Keratinocyte (primary cell): ENCODE measurements at regions not wholly inside any gene's neighbourhood (a gene's known extent, or its start where the extent isn't known, plus 50 kb on each side); places are given as distances from the start of the nearest gene placed in this dataset.

Experiments
- DNase-seq: peaks from one replicate; pipeline ENCODE4 v3.0.0-alpha.2; 2011; ENCODE audit warnings: low read depth, missing footprints, low spot score
- FAIRE-seq: peaks from 2 replicates; lab custom pipeline; 2011; peaks lifted over from hg19 to GRCh38; lab: Jason Lieb, UNC
- H2AFZ ChIP-seq: 2 replicates; pipeline ENCODE4 v1.6.0; 2012; ENCODE audit warnings: low read length, control low read depth, inconsistent platforms; ENCODE audit not compliant: control insufficient read depth
- H3K27ac ChIP-seq: 2 replicates; pipeline ENCODE4 v1.5.1; 2011; ENCODE audit warnings: low read length; ENCODE audit not compliant: control insufficient read depth, insufficient read depth
- H3K27me3 ChIP-seq: 3 replicates; pipeline ENCODE4 v1.6.0; 2011; ENCODE audit warnings: low read length; ENCODE audit not compliant: control insufficient read depth, insufficient read depth; ENCODE audit errors: extremely low read depth
- H3K36me3 ChIP-seq, 2 experiments: 2 replicates in 1 of 2; 3 replicates in 1 of 2; pipeline ENCODE4 v1.5.1; 2011; ENCODE audit warnings: low read length in 2 of 2, mild to moderate bottlenecking in 1 of 2; ENCODE audit not compliant: control insufficient read depth in 2 of 2, insufficient read depth in 2 of 2; ENCODE audit errors: extremely low read depth in 1 of 2
- H3K4me1 ChIP-seq: 3 replicates; pipeline ENCODE4 v1.5.1; 2011; ENCODE audit warnings: low read length; ENCODE audit not compliant: control insufficient read depth, insufficient read depth; ENCODE audit errors: extremely low read depth
- H3K4me2 ChIP-seq: 3 replicates; pipeline ENCODE4 v1.6.0; 2011; ENCODE audit warnings: low read depth, low read length; ENCODE audit not compliant: control insufficient read depth, insufficient read depth; ENCODE audit errors: extremely low read depth
- H3K4me3 ChIP-seq, 3 experiments: fragments of 200-600 bp in 1 of 3; sonication (generic) in 1 of 3; 2 replicates in 2 of 3; 3 replicates in 1 of 3; pipeline ENCODE4 v1.5.1; 2011 to 2016; ENCODE audit warnings: low read length in 3 of 3, mild to moderate bottlenecking in 3 of 3, control low read depth in 2 of 3, inconsistent platforms in 1 of 3, low read depth in 1 of 3, mixed read lengths in 1 of 3, mixed run types in 1 of 3, moderate library complexity in 1 of 3; ENCODE audit not compliant: control insufficient read depth in 2 of 3, insufficient read depth in 2 of 3; ENCODE audit errors: extremely low read depth in 1 of 3
- H3K79me2 ChIP-seq: 2 replicates; pipeline ENCODE4 v1.6.0; 2012; ENCODE audit warnings: low read length; ENCODE audit not compliant: control insufficient read depth, insufficient read depth
- H3K9ac ChIP-seq: 3 replicates; pipeline ENCODE4 v1.6.0; 2011; ENCODE audit warnings: low read length; ENCODE audit not compliant: control insufficient read depth, insufficient read depth; ENCODE audit errors: extremely low read depth
- H3K9me1 ChIP-seq: 3 replicates; pipeline ENCODE4 v1.6.0; 2011; ENCODE audit warnings: low read length; ENCODE audit not compliant: control insufficient read depth, insufficient read depth; ENCODE audit errors: extremely low read depth
- H3K9me3 ChIP-seq: 2 replicates; pipeline ENCODE4 v1.5.1; 2012; ENCODE audit warnings: low read depth, low read length; ENCODE audit not compliant: control insufficient read depth
- H4K20me1 ChIP-seq: 3 replicates; pipeline ENCODE4 v1.6.0; 2011; ENCODE audit warnings: low read length; ENCODE audit not compliant: control insufficient read depth, insufficient read depth; ENCODE audit errors: extremely low read depth
- EZH2 ChIP-seq: IDR thresholded peaks from one replicate; pipeline ENCODE4 v1.6.1; 2012; ENCODE audit warnings: inconsistent platforms, mild to moderate bottlenecking, low read length, moderate library complexity
- dilution Hi-C: fragments of 300-500 bp; cut with MboI; formaldehyde crosslinking; loops from one replicate; pipeline ENCODE4 v1.7.0; 2020; ENCODE audit warnings: low sequenced_read_pairs; ENCODE audit not compliant: extremely low pct_ligation_motif_present
- TF ChIP-seq, protein P1 (sequence below), 3 experiments: IDR thresholded peaks in 1 of 3; conservative IDR thresholded peaks in 1 of 3; optimal IDR thresholded peaks in 1 of 3; 2 replicates in 2 of 3; 3 replicates in 1 of 3; pipeline versions ENCODE3 to v1.5.1; 2011; ENCODE audit warnings: low read length in 3 of 3, mild to moderate bottlenecking in 3 of 3, moderate library complexity in 2 of 3, control low read depth in 1 of 3, inconsistent platforms in 1 of 3; ENCODE audit not compliant: insufficient read depth in 2 of 3; ENCODE audit errors: extremely low read depth in 1 of 3

DNA sequence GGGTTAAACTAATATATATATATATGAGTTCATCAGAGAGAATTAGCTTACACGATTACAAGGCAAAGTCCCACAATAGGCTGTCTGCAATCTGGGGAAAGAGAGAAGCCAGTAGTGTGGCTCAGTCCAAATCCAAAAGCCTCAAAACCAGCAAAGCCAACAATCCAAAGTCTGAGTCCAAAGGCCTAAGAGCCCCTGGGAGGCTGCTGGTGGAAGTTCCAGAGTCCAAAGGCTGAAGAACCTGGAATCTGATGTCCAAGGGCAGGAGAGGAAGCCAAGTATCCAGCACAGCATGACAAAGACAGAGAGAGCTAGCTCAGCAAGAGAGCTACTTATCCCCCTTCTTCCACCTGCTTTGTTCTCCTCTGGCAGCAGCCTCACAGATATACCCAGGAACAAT is 274.7 kb upstream of the ID4 start:
- no peaks in the 10 kb centered on the region for H3K9me1 ChIP-seq
- no peak for FAIRE-seq
- H3K9ac ChIP-seq, result no peak overlapping the region
- dilution Hi-C loops, result no loop called here
- no peak for DNase-seq
- H3K27ac ChIP-seq, result no peak overlapping the region
- H4K20me1 ChIP-seq, result no peaks in the 10 kb centered on the region
- H3K9me3 ChIP-seq, result no peaks in the 10 kb centered on the region
- H3K27me3 ChIP-seq, result no peaks in the 10 kb centered on the region
- H3K4me1 ChIP-seq, result no peaks in the 10 kb centered on the region
- no peaks in the 10 kb centered on the region for H3K79me2 ChIP-seq
- H2AFZ ChIP-seq, result no peak overlapping the region
- no peak overlapping the region for H3K4me3 ChIP-seq
- no peaks in the 10 kb centered on the region for H3K36me3 ChIP-seq
- H3K4me2 ChIP-seq, result no peak overlapping the region
- no peak for TF ChIP-seq EZH2
- TF ChIP-seq, protein P1, sequence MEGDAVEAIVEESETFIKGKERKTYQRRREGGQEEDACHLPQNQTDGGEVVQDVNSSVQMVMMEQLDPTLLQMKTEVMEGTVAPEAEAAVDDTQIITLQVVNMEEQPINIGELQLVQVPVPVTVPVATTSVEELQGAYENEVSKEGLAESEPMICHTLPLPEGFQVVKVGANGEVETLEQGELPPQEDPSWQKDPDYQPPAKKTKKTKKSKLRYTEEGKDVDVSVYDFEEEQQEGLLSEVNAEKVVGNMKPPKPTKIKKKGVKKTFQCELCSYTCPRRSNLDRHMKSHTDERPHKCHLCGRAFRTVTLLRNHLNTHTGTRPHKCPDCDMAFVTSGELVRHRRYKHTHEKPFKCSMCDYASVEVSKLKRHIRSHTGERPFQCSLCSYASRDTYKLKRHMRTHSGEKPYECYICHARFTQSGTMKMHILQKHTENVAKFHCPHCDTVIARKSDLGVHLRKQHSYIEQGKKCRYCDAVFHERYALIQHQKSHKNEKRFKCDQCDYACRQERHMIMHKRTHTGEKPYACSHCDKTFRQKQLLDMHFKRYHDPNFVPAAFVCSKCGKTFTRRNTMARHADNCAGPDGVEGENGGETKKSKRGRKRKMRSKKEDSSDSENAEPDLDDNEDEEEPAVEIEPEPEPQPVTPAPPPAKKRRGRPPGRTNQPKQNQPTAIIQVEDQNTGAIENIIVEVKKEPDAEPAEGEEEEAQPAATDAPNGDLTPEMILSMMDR (optimal IDR thresholded peaks at IDR 0.05 in 1 of 3, IDR thresholded peaks at IDR 0.05 in 1 of 3, conservative IDR thresholded peaks at IDR 0.05 in 1 of 3; ENCODE audit: extremely low read depth in 1 of 3, insufficient read depth in 2 of 3, low read length in 3 of 3), result no peak

DNA sequence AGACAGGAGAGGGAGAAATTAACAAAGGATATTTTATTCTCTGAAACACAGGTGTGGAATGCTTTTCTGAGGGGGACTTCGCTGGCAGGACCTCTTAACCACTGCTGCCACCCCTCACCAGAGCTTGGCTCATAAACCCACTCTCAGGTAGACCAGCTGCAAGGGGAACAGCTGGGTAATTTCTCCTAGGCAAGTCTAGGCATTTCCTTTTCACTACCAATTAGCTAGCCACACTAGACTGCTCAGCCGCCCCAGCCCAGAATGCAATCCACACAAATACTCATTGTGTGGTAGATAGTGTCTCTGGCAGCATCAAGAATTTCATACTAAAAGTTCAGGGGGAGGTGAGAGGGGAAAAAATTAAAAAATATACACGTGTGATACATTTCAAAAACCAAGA is 267.6 kb upstream of the ID4 start:
- no peaks in the 10 kb centered on the region for H4K20me1 ChIP-seq
- FAIRE-seq (no peak), DNase-seq (no peak)
- H3K27ac ChIP-seq, result no peak overlapping the region
- H3K9ac ChIP-seq, result no peak overlapping the region
- H3K36me3 ChIP-seq, result no peaks in the 10 kb centered on the region
- H3K9me1 ChIP-seq, result no peaks in the 10 kb centered on the region
- no peaks in the 10 kb centered on the region for H3K4me1 ChIP-seq
- no peaks in the 10 kb centered on the region for H3K9me3 ChIP-seq
- H2AFZ ChIP-seq, result no peak overlapping the region
- dilution Hi-C loops, result no loop called here
- H3K79me2 ChIP-seq, result no peaks in the 10 kb centered on the region
- H3K27me3 ChIP-seq, result no peaks in the 10 kb centered on the region
- TF ChIP-seq EZH2, result no peak
- TF ChIP-seq, protein P1 (optimal IDR thresholded peaks at IDR 0.05 in 1 of 3, IDR thresholded peaks at IDR 0.05 in 1 of 3, conservative IDR thresholded peaks at IDR 0.05 in 1 of 3; ENCODE audit: extremely low read depth in 1 of 3, insufficient read depth in 2 of 3, low read length in 3 of 3), result no peak
- H3K4me3 ChIP-seq, result no peak overlapping the region
- H3K4me2 ChIP-seq, result no peak overlapping the region
